Right ventricle myocardium inferior (tissue), 1 donor: ENCODE measurements at regions not wholly inside any gene's neighbourhood (a gene's known extent, or its start where the extent isn't known, plus 50 kb on each side); places are given as distances from the start of the nearest gene placed in this dataset.

Source experiments
- ATAC-seq: fragments of 200-7000 bp; cut with Tn5 transposase; one replicate; pipeline ENCODE4 v1.9.1; 2020; ENCODE audit warnings: mild to moderate bottlenecking, moderate library complexity
- DNase-seq: peaks from one replicate; pipeline ENCODE4 v3.0.0; 2021; ENCODE audit errors: missing footprints
- intact Hi-C: fragments of 100-400 bp; cut with DNase I; formaldehyde crosslinking; loops from one replicate; pipeline ENCODE4 v1.11.0; 2022
- donor health status: DM: no; HTN: yes; CAD: no; lungs with severe emphysema.

DNA sequence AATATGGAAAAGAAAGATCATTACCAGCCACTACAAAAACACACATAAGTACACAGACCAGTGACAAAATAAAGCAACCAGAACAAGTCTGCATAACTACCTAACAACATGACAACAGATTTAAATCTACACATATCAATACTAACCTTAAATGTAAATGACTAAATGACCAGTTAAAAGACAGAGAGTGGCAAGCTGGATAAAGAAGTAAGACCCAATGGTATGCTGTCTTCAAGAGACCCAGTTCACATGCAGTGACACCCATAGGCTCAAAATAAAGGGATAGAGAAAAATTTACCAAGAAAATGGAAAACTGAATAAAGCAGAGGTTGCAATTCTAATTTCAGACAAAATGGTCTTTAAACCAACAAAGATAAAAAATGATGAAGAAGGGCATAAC is 938.1 kb downstream of the EFNA5 start:
- ATAC-seq (no peak), DNase-seq (no peak)
- intact Hi-C loops: no loop called here

GRCh38 chr5:106730912-106731311 is 939.8 kb downstream of the EFNA5 start:
- ATAC-seq: no peak
- intact Hi-C loops: no loop called here
- no peak for DNase-seq

DNA sequence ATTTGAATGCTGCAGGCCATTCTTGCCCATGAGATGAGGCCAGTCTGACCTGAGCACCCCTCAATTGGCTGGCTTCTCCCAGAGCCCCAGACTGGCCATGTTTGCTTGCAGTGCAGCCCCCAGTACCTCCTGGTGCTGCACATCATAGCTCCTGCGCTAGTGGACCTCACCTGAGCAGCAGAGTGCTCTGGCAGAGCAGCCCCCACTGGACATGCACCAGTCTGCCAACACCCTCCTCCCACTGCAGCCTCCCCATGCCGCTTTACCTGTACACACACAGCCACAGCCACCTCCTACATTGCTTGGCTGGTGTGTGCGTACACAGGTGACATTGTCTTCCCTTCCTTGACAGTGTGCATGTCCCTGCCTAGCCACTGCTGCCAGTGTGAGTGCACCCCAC is 940.2 kb downstream of the EFNA5 start:
- no peak for ATAC-seq
- intact Hi-C loops: no loop called here
- no peak for DNase-seq

- DNase-seq: no peak
- no peak for ATAC-seq
- intact Hi-C loops: no loop called here
Measured at GRCh38 chr5:106728208-106728607, 942.5 kb downstream of the EFNA5 start.

DNA sequence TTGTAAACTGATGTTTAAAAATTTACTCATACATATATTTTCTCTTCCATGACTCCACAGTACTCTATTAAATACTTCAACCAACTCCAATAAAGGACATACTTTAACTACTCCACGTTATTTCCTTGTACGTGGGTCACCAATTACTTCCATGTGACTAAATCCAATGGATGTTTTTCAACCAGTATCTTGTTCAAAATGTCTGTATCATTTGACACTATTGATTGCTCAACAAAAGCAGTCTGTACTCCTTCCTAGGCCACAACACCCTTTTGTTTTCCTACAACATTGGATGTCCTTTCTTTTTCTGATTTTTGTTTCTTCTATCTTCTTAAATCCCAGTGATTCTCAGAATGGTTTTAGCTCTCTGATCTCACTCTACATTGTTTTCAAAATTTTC is 943.7 kb downstream of the EFNA5 start:
- ATAC-seq (no peak), DNase-seq (no peak)
- intact Hi-C loops: no loop called here

- DNase-seq (no peak), ATAC-seq (no peak)
- intact Hi-C loops: no loop called here
Measured at GRCh38 chr5:106720367-106720766, 950.4 kb downstream of the EFNA5 start.

- intact Hi-C loops: no loop called here
- no peak for ATAC-seq
Measured at GRCh38 chr5:106699796-106700195, 970.9 kb downstream of the EFNA5 start.

GRCh38 chr5:106699198-106699597 is 971.5 kb downstream of the EFNA5 start:
- no peak for DNase-seq
- ATAC-seq: no peak
- intact Hi-C loops: no loop called here

More at GRCh38 chr5:106699796-106700195, 970.9 kb downstream of the EFNA5 start:
- no peak for DNase-seq

DNA sequence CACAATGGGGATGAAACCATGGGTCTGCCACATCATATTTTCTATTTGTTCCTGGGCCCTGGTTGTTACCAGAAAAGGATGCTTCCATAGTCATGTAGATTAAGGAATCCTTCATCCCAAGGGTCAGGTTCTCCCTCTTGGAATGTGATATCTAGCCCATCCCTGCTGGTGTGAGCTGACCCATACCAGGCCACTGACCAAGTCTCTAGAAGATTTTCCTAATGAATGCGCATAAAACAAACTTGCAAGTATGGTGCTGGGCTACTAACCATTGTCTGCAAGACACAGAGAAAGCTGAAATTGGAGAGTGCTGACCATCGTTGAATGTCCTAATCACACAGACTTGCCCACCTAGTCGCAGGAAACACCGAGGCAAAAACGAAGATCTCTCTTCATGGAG is 972.6 kb downstream of the EFNA5 start:
- intact Hi-C loops: no loop called here
- DNase-seq (no peak), ATAC-seq (no peak)

DNA sequence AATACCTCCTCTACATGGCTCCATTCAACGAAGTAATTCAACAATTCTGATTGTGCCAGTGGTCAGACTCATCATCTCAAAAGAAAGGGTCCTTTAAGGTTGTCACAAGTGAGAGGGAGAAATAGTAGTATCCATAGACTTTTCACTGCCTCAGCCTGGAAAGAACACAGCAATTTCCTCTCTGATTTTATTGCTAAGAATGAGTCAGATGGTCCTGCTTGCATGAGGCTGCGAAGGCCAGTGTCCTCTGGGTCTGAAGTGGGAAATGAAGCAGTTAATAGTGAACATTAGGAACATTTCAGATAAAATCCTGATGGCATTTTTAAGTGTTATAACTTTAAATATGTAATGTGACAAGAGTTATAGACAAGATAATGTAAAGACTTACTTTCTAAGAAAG is 979.0 kb downstream of the EFNA5 start:
- intact Hi-C loops: no loop called here
- no peak for DNase-seq
- ATAC-seq: no peak

GRCh38 chr5:106690585-106690984 is 980.2 kb downstream of the EFNA5 start:
- intact Hi-C loops: no loop called here
- DNase-seq: no peak

GRCh38 chr5:106680330-106680729 is 990.4 kb downstream of the EFNA5 start:
- DNase-seq: no peak
- intact Hi-C loops: no loop called here
- no peak for ATAC-seq

More at GRCh38 chr5:106690585-106690984, 980.2 kb downstream of the EFNA5 start:
- ATAC-seq: no peak

DNA sequence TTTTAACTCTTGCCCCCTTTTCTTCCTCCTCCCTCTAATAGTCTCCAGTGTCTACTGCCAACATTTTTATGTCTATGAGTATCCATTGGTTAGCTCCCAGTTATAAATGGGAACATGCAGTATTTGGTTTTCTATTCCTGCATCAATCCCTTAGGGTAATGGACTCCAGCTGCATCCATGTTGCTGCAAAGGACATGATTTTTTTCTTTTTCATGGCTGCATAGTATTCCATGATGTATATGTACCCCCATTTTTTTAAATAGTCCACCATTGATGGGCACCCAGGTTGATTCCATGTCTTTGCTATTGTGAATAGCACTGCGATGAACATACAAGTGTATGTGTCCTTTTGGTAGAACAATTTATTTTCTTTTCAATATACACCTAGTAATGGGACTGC is 993.7 kb downstream of the EFNA5 start:
- intact Hi-C loops: no loop called here
- no peak for ATAC-seq
- DNase-seq: no peak

DNA sequence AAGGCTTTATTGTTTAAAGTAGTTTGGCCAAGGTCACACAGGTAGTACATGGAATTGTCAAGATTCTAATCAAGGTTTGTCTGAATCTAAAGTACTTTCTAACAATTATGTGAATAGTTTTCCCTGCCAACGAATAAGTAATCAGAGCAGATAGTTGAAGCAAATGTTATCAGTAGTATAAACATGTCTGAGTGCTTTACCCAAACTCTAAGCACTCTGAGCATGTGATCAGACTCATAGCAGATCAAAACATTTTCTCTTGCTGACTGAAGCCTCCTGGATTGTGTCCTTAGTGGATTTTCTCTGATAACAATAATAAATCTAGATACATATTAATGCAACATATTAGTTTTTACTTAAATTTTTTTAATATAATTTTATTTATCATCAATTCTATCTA is 995.0 kb downstream of the EFNA5 start:
- intact Hi-C loops: no loop called here
- DNase-seq: no peak
- no peak for ATAC-seq

GRCh38 chr5:106673941-106674340 is 996.8 kb downstream of the EFNA5 start:
- no peak for ATAC-seq
- intact Hi-C loops: no loop called here
- DNase-seq: no peak

DNA sequence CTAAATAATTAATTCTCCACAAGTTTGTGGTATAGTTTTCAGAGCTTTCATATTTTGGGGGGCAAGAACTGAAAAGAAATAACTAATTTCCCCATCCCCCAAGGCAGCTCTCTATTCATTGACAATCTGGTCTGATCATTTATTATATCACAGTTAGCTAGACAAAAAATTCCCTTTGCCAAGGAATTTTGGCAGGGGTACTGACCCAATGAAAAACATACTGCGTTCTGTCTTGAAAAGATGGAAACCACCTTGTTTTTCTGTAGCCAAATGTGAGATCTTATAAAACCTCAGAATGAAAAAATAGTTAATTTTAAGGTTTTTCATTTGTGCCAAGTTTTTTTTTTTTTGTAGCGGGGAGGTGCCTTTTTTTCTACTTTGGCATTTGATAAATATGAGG is 1008.9 kb downstream of the EFNA5 start:
- ATAC-seq: no peak
- intact Hi-C loops: no loop called here
- DNase-seq: no peak

- intact Hi-C loops: no loop called here
- ATAC-seq (no peak), DNase-seq (no peak)
Measured at GRCh38 chr5:106660681-106661080, 1010.1 kb downstream of the EFNA5 start.

DNA sequence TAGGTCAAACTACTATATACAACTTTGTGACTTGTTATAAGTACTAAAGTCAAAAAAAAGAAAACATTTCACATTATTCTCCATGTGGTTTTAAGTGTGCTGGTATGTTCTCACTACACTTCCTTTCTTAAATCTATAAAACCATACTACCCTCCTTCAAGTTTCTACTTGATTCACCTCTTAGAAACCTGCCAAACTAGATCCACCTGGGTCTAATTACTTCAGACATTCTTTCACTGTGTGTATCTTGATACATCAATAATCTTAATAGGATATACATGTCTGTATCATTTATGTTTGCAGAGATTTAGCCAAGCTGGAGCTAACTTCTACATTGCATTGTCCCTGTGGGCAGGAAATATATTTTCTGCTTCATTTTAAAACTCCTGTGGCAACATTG is 1012.6 kb downstream of the EFNA5 start:
- intact Hi-C loops: no loop called here
- no peak for ATAC-seq
- no peak for DNase-seq

GRCh38 chr5:106656821-106657220 is 1013.9 kb downstream of the EFNA5 start:
- intact Hi-C loops: no loop called here
- ATAC-seq (no peak), DNase-seq (no peak)

DNA sequence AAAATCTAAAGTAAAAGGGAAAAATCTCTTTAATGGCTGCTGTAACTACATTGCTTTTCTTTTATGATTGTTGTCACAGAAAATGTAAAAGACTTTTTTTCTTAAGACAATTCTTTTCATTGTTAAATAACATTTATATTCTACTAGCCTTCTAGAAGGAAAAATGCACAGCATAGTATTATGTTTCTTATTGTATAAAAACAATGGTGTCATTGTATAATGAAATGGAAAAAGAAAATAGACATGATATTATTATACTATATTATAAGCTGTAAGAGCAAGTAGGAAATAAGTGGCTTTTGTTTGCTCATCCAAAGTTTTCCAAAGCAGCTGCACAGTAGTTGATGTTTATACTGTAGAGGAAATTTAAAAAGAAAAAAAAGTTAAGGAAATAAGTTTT is 1021.7 kb downstream of the EFNA5 start:
- intact Hi-C loops: no loop called here
- DNase-seq (no peak), ATAC-seq (no peak)

DNA sequence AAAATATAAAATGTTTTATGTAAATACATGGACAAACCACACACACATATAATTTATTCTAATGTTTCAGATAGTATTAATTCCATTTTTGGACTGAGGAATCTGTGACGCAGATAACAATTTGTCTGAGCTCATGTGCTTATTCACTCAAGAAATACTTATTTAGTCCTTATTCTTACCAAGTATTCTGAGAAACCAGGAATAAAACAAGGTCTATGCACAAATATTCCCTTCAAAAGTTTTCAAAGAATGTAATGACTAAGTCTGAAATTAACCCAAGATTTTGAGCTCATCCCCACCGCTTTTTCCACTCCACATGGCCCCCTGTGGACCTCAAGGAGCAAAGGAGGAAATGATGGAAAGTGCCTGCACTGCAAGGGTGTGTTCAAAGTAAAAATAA is 1022.3 kb downstream of the EFNA5 start:
- intact Hi-C loops: no loop called here
- DNase-seq (no peak), ATAC-seq (no peak)

DNA sequence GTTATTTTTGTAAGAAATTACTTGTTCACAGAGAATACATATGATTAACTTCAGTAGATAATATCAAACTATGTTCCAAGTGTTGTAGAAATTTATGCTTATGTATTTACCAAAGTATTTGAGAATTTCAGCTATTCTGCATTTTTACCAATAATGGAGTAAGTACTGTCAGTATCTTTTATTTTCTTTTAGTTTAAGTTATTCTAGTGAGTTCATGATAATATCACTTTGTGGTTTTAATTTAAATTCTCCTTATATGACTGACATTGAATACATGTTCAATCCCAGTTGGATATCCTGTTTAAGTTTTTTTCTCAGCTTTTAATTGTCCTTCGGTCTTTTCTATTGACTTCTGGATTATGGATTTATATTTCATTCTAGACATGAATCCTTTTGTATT is 1024.6 kb downstream of the EFNA5 start:
- intact Hi-C loops: no loop called here
- DNase-seq (no peak), ATAC-seq (no peak)
